ENCODE measurements at regions not wholly inside any gene's neighbourhood (a gene's known extent, or its start where the extent isn't known, plus 50 kb on each side); places are given as distances from the start of the nearest gene placed in this dataset.

GRCh38 chr5:10116594-10116993 lies 133.1 kb downstream of the ATPSCKMT start:
- H4K5ac ChIP-seq (ENCODE audit: insufficient read length, low read depth, low read length), result no peak overlapping the region
- H3K4me3 ChIP-seq (ENCODE audit: extremely low read depth in 1 of 4, insufficient read depth in 2 of 4, low read depth in 3 of 4, low read length in 4 of 4), result no peak overlapping the region
- no peak overlapping the region for H3K4ac ChIP-seq (replicated peaks; ENCODE audit: insufficient read length, low read depth, low read length)
- H2BK20ac ChIP-seq (ENCODE audit: low read length), result no peak overlapping the region
- H2BK120ac ChIP-seq (replicated peaks; ENCODE audit: low read depth, low read length), result no peak overlapping the region
- no peak overlapping the region for H2AFZ ChIP-seq (ENCODE audit: low read length)
- H3K36me3 ChIP-seq (ENCODE audit: control insufficient read depth in 2 of 4, insufficient read depth in 4 of 4, low read length in 3 of 4), result no peaks in the 10 kb centered on the region
- H2AK5ac ChIP-seq (ENCODE audit: low read depth, low read length), result no peak overlapping the region
- no peak overlapping the region for H4K8ac ChIP-seq (ENCODE audit: extremely low read depth, insufficient read depth, low read length)
- no peak overlapping the region for H3K23ac ChIP-seq (ENCODE audit: insufficient read length)
- ChIA-PET POLR2A (ENCODE audit: partially characterized antibody) (interaction anchor here (1.4 kb wide), 1 partner anchor 14 kb away, joined by 3 read pairs; no protein-coding TSS in a partner anchor), CTCF (ENCODE audit: partially characterized antibody) (interaction anchor here (0.8 to 1.6 kb wide), 6 partner anchors 10 to 499 kb away, joined by 3 to 6 read pairs (median 3); no protein-coding TSS in a partner anchor)
- no peak overlapping the region for H3K27ac ChIP-seq (ENCODE audit: low read depth, low read length)
- no peak overlapping the region for H3K18ac ChIP-seq (ENCODE audit: extremely low read depth, low read length)
- no peaks in the 10 kb centered on the region; a peak in 1 of 7 replicates for H3K4me1 ChIP-seq (replicated peaks in 1 of 4; ENCODE audit: control insufficient read depth in 3 of 4, insufficient read depth in 4 of 4, low read length in 3 of 4)
- H3K23me2 ChIP-seq (ENCODE audit: low read depth, low read length), result no peaks in the 10 kb centered on the region
- no peak overlapping the region for H2BK5ac ChIP-seq (ENCODE audit: low read depth, low read length)
- H3K56ac ChIP-seq (replicated peaks; ENCODE audit: insufficient read length, low read depth, low read length), result no peak overlapping the region
- no peaks in the 10 kb centered on the region for H3K79me2 ChIP-seq (ENCODE audit: control insufficient read depth in 1 of 2, insufficient read depth in 2 of 2, low read length in 2 of 2)
- no peaks in the 10 kb centered on the region for H3K79me1 ChIP-seq (ENCODE audit: low read depth, low read length)
- no peaks in the 10 kb centered on the region; a peak in 1 of 7 replicates for H3K27me3 ChIP-seq (replicated peaks in 1 of 4; ENCODE audit: control insufficient read depth in 3 of 4, extremely low read depth in 1 of 4, insufficient read depth in 3 of 4, low read length in 3 of 4)
- H3K9ac ChIP-seq (replicated peaks in 1 of 4; ENCODE audit: extremely low read depth in 1 of 4, low read depth in 3 of 4, low read length in 3 of 4), result no peak overlapping the region
- DNase-seq (ENCODE audit: low read depth in 1 of 2, low spot score in 2 of 2), result no peak
- no peaks in the 10 kb centered on the region for H3K9me3 ChIP-seq (ENCODE audit: insufficient read depth in 2 of 2, low read depth in 1 of 2, low read length in 1 of 2)
- no peak overlapping the region for H4K91ac ChIP-seq (replicated peaks; ENCODE audit: insufficient read length, low read length)
- H3K14ac ChIP-seq (ENCODE audit: insufficient read length), result no peak overlapping the region
- no peak for TF ChIP-seq TEAD4 (IDR thresholded peaks at IDR 0.05; ENCODE audit: low read depth, low read length)
- TF ChIP-seq JUND (IDR thresholded peaks at IDR 0.05; ENCODE audit: low read length), result no peak
- TF ChIP-seq HDAC2 (IDR thresholded peaks at IDR 0.05; ENCODE audit: borderline replicate concordance in 1 of 2, low read depth in 2 of 2, low read length in 2 of 2), result no peak
- TF ChIP-seq ASH2L (IDR thresholded peaks at IDR 0.05; ENCODE audit: low read length), result no peak
- no peak for TF ChIP-seq POU5F1 (IDR thresholded peaks at IDR 0.05; ENCODE audit: low read depth, low read length)
- TF ChIP-seq CHD1 (IDR thresholded peaks at IDR 0.05; ENCODE audit: low read depth, low read length), result no peak
- no peak for TF ChIP-seq JUN (IDR thresholded peaks at IDR 0.05; ENCODE audit: low read depth, low read length)
- TF ChIP-seq GTF2F1 (IDR thresholded peaks at IDR 0.05; ENCODE audit: borderline replicate concordance, low read depth, low read length), result no peak
- TF ChIP-seq CBX5 (IDR thresholded peaks at IDR 0.05; ENCODE audit: low read depth, low read length), result no peak
- TF ChIP-seq SIX5 (IDR thresholded peaks at IDR 0.05; ENCODE audit: low read depth, low read length), result no peak
- no peak for TF ChIP-seq RAD21 (IDR thresholded peaks at IDR 0.05 in 1 of 2, conservative IDR thresholded peaks at IDR 0.05 in 1 of 2; ENCODE audit: low read depth in 2 of 2, low read length in 2 of 2)
- TF ChIP-seq RBBP5 (IDR thresholded peaks at IDR 0.05; ENCODE audit: borderline replicate concordance, low read depth, low read length), result no peak
- H2BK12ac ChIP-seq (ENCODE audit: low read depth, low read length), result no peak overlapping the region; the same call in 1 of the 2 replicates
- no peak overlapping the region for H2BK15ac ChIP-seq (ENCODE audit: low read length)
- no peaks in the 10 kb centered on the region for H4K20me1 ChIP-seq (replicated peaks in 1 of 2; ENCODE audit: control insufficient read depth in 1 of 2, insufficient read depth in 2 of 2, low read length in 2 of 2)
- FAIRE-seq, result no peak
- H3K4me2 ChIP-seq (ENCODE audit: insufficient read depth in 1 of 2, low read depth in 2 of 2, low read length in 2 of 2), result no peak overlapping the region
